GM13977 (cell line): ENCODE measurements at regions not wholly inside any gene's neighbourhood (a gene's known extent, or its start where the extent isn't known, plus 50 kb on each side); places are given as distances from the start of the nearest gene placed in this dataset.

Source experiments
- DNase-seq: peaks from one replicate; pipeline ENCODE4 v3.0.0; 2012; ENCODE audit warnings: low spot score
- in situ Hi-C: fragments of 300-500 bp; cut with MboI; formaldehyde crosslinking; loops from one replicate; pipeline ENCODE4 v1.12.0; 2022; ENCODE audit warnings: low sequenced_read_pairs, low pct_unique_long_range_greater_than_20kb, mixed read lengths, inconsistent platforms; ENCODE audit not compliant: unreplicated experiment
- TF ChIP-seq, protein P1 (sequence below): IDR thresholded peaks from 2 replicates; pipeline ENCODE4 v1.5.1; 2012; ENCODE audit warnings: mild to moderate bottlenecking, control low read depth; ENCODE audit not compliant: insufficient read depth; ENCODE audit errors: extremely low read depth, missing control alignments

DNA sequence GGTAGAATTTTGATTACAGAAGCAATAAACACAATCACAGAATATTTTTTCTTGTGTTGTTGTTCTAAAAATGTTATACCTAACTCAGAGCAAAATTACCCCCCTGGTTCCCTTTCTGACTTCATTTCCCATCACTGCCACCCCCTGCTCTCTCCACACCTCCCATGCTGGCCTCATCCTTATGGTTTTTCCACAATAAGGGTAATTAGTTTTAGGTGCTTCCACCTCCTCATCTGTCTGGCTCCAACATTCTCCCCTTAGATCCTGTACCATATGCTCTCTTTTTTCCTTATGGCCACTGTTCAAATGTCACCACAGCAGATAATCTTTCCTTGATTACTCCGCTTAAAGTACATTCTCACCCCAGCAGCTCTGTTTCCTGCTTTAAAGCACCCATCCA, 2208.6 kb downstream of the MRPL39 start:
- no peak for DNase-seq
- TF ChIP-seq, protein P1, sequence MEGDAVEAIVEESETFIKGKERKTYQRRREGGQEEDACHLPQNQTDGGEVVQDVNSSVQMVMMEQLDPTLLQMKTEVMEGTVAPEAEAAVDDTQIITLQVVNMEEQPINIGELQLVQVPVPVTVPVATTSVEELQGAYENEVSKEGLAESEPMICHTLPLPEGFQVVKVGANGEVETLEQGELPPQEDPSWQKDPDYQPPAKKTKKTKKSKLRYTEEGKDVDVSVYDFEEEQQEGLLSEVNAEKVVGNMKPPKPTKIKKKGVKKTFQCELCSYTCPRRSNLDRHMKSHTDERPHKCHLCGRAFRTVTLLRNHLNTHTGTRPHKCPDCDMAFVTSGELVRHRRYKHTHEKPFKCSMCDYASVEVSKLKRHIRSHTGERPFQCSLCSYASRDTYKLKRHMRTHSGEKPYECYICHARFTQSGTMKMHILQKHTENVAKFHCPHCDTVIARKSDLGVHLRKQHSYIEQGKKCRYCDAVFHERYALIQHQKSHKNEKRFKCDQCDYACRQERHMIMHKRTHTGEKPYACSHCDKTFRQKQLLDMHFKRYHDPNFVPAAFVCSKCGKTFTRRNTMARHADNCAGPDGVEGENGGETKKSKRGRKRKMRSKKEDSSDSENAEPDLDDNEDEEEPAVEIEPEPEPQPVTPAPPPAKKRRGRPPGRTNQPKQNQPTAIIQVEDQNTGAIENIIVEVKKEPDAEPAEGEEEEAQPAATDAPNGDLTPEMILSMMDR = no peak
- in situ Hi-C loops = no loop called here

DNA sequence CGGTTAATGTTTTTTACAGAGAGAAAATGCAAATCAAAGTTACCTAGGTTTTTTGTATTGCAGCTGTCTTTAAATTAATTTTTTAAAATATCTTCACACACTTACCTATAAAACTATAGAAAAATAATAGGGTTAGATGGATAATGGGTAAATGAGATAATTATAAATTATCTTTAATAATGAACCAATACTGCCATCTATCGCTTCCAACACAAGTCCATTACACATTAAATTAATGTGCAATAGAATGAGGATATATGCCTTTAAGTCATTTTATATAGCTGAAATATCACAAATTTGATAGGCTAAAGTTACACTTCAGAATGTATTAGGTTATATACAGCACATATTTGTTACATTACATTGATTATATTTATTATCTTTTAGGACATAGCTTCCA, 2212.8 kb downstream of the MRPL39 start:
- TF ChIP-seq, protein P1 = no peak
- no peak for DNase-seq
- in situ Hi-C loops = no loop called here

DNA sequence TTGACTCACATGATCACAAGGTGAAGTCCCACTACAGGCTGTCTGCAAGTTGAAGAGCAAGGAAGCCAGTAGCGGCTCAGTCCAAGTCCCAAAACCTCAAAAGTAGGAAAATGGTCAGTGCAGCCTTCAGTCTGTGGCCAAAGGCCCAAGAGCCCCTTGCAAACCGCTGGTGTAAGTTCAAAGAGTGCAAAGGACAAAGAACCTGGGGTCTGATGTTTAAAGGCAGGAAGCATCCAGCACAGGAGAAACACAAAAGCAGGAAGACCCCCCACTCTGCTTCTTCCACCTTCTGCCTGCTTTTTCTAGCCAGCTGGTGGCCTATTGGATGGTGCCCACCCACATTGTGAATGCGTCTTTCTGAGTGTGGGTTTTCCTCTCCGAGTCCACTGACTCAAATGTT, 2222.6 kb downstream of the MRPL39 start:
- in situ Hi-C loops = no loop called here
- TF ChIP-seq, protein P1 = no peak
- no peak for DNase-seq

DNA sequence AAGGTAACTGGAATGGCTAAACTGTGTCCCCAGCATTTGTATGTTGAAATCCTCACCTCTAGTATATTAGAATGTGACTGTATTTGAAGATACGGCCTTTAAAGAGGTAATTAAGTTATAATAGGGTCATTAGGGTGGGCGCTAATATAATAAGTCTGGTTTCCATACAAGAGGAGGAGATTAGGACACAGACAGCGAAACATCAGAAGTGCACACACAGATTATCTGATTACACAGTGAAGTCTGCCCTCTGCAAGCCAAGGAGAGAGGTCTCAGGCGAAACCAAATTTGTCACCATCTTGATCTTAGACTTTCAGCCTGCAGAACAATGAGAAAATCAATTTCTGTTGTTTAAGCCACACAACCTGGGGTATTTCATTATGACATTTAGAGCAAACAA, 2233.1 kb downstream of the MRPL39 start:
- in situ Hi-C loops = no loop called here
- TF ChIP-seq, protein P1 = no peak
- no peak for DNase-seq

DNA sequence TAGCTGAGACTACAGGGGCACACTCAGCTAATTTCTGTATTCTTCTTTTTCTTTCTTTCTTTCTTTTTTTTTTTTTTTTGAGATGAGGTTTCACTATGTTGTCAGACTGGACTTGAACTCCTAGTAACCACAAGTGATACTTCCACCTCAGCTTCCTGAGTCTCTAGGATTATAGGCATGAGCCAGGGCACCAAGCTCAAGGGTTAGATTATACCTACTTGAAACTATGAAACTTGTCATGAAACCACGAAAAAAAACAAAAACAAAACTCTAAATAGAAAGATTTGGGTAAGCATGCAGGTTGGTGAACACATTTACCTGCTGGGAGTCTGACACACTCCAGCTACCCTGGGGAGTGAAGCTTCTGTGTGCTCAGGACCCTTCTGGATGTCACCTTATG, 2250.4 kb downstream of the MRPL39 start:
- TF ChIP-seq, protein P1 = no peak
- DNase-seq = no peak
- in situ Hi-C loops = no loop called here

DNA sequence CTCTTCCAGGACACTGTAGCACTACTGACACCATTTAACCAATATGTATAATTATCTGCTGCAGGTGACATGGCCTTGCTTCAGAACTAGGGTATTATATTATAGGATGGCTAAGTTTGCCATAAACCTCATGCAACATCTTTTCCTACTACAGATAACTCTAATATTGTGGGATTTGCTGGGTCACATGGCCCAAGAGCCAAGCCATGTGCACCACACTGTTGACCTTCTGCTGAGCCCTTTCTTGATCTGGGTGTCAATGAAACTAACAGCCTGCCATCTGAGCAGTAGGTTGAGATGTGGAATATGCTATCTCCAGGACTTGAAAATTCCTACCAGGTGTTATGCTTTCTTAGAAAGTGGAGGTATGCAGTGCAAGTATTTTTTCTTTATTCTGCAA, 2291.1 kb downstream of the MRPL39 start:
- no peak for DNase-seq
- in situ Hi-C loops = no loop called here
- TF ChIP-seq, protein P1 = no peak

DNA sequence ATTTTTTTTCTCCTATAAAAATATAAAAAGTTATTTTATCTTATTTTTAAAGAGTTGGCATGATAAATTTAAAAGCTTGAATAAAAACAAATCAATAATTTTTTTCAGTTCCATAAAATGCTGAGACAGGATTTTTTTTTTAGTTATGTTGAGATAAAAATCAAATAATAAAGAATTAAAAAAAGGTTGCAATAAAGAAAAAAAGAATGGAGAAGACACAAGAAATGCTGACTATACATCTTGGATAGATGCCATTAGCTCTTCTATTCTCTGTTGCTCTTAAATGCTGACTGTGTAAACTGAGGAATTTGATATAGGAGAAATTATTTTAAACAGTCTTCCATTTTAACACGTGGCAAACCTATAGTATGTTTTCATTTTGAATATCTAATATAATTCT, 2298.5 kb downstream of the MRPL39 start:
- TF ChIP-seq, protein P1 = no peak
- DNase-seq = no peak
- in situ Hi-C loops = no loop called here
